ENCODE measurements at regions not wholly inside any gene's neighbourhood (a gene's known extent, or its start where the extent isn't known, plus 50 kb on each side); places are given as distances from the start of the nearest gene placed in this dataset.

- Histone ChIP-seq H3K27me3 (ENCODE audit: control insufficient read depth in 3 of 3, insufficient read depth in 3 of 3, low read length in 2 of 3) (no peaks in the 10 kb centered on the region), H3K9ac (ENCODE audit: insufficient read depth in 1 of 2, low read length in 2 of 2) (no peak overlapping the region), H3K4me3 (no peak overlapping the region), H3K36me3 (ENCODE audit: control insufficient read depth in 4 of 4, insufficient read depth in 4 of 4, low read length in 4 of 4) (no peaks in the 10 kb centered on the region), H3K4me1 (ENCODE audit: control insufficient read depth in 5 of 5, insufficient read depth in 5 of 5, low read length in 5 of 5) (no peaks in the 10 kb centered on the region), H3K27ac (ENCODE audit: low read depth in 1 of 2, low read length in 1 of 2) (no peak overlapping the region), H3K9me3 (ENCODE audit: control insufficient read depth in 4 of 4, insufficient read depth in 3 of 4, low read length in 3 of 4) (no peaks in the 10 kb centered on the region)
- TF ChIP-seq CTCF (IDR thresholded peaks at IDR 0.05; ENCODE audit: control extremely low read depth, extremely low read depth): no peak
- DNase-seq: no peak
- ATAC-seq (ENCODE audit: insufficient read depth, low FRiP score): no peak
- WGBS, 2 donors: 81 to 90% methylated on average over 2 of the region's 2 CpGs
Observed at GRCh38 chr12:33710548-33710947, 270.9 kb upstream of the SYT10 start.

- Histone ChIP-seq H3K36me3 (ENCODE audit: control insufficient read depth in 4 of 4, insufficient read depth in 4 of 4, low read length in 4 of 4) (no peaks in the 10 kb centered on the region), H3K27me3 (ENCODE audit: control insufficient read depth in 3 of 3, insufficient read depth in 3 of 3, low read length in 2 of 3) (no peaks in the 10 kb centered on the region), H3K4me3 (no peak overlapping the region), H3K4me1 (ENCODE audit: control insufficient read depth in 5 of 5, insufficient read depth in 5 of 5, low read length in 5 of 5) (no peaks in the 10 kb centered on the region), H3K27ac (ENCODE audit: low read depth in 1 of 2, low read length in 1 of 2) (no peak overlapping the region), H3K9ac (ENCODE audit: insufficient read depth in 1 of 2, low read length in 2 of 2) (no peak overlapping the region), H3K9me3 (ENCODE audit: control insufficient read depth in 4 of 4, insufficient read depth in 3 of 4, low read length in 3 of 4) (peaks cover 0 to 2% (median 0%) of the 10 kb centered on the region in 4 donors)
- TF ChIP-seq CTCF (IDR thresholded peaks at IDR 0.05; ENCODE audit: control extremely low read depth, extremely low read depth): no peak
- ATAC-seq (ENCODE audit: insufficient read depth, low FRiP score) (no peak), DNase-seq (no peak)
- WGBS, 2 donors: 80 to 92% methylated on average over 2 of the region's 2 CpGs
Observed at GRCh38 chr12:33718631-33719030, 279.0 kb upstream of the SYT10 start.

- no peak for TF ChIP-seq CTCF (IDR thresholded peaks at IDR 0.05; ENCODE audit: control extremely low read depth, extremely low read depth)
- DNase-seq (no peak), ATAC-seq (ENCODE audit: insufficient read depth, low FRiP score) (no peak)
- Histone ChIP-seq H3K9me3 (ENCODE audit: control insufficient read depth in 4 of 4, insufficient read depth in 3 of 4, low read length in 3 of 4) (peaks cover 0 to 2% (median 0%) of the 10 kb centered on the region in 4 donors), H3K36me3 (ENCODE audit: control insufficient read depth in 4 of 4, insufficient read depth in 4 of 4, low read length in 4 of 4) (no peaks in the 10 kb centered on the region), H3K9ac (ENCODE audit: insufficient read depth in 1 of 2, low read length in 2 of 2) (no peak overlapping the region), H3K27me3 (ENCODE audit: control insufficient read depth in 3 of 3, insufficient read depth in 3 of 3, low read length in 2 of 3) (no peaks in the 10 kb centered on the region), H3K4me1 (ENCODE audit: control insufficient read depth in 5 of 5, insufficient read depth in 5 of 5, low read length in 5 of 5) (no peaks in the 10 kb centered on the region), H3K27ac (ENCODE audit: low read depth in 1 of 2, low read length in 1 of 2) (no peak overlapping the region), H3K4me3 (no peak overlapping the region)
- WGBS, 2 donors: 72 to 83% methylated on average over 2 of the region's 2 CpGs
Observed at GRCh38 chr12:33721561-33721960, 281.9 kb upstream of the SYT10 start.

GRCh38 chr12:33724867-33725266 is 285.2 kb upstream of the SYT10 start:
- no peaks in the 10 kb centered on the region for H3K36me3 ChIP-seq (ENCODE audit: control insufficient read depth in 4 of 4, insufficient read depth in 4 of 4, low read length in 4 of 4)
- H3K4me1 ChIP-seq (ENCODE audit: control insufficient read depth in 5 of 5, insufficient read depth in 5 of 5, low read length in 5 of 5): no peaks in the 10 kb centered on the region
- H3K27me3 ChIP-seq (ENCODE audit: control insufficient read depth in 3 of 3, insufficient read depth in 3 of 3, low read length in 2 of 3): no peaks in the 10 kb centered on the region
- TF ChIP-seq CTCF (IDR thresholded peaks at IDR 0.05; ENCODE audit: control extremely low read depth, extremely low read depth): no peak
- 68 to 70% methylated on average over 4 of the region's 4 CpGs for WGBS, 2 donors
- no peak overlapping the region for H3K27ac ChIP-seq (ENCODE audit: low read depth in 1 of 2, low read length in 1 of 2)
- H3K9ac ChIP-seq (ENCODE audit: insufficient read depth in 1 of 2, low read length in 2 of 2): no peak overlapping the region
- no peak overlapping the region for H3K4me3 ChIP-seq
- ATAC-seq (ENCODE audit: insufficient read depth, low FRiP score) (no peak), DNase-seq (no peak)
- peaks cover 0 to 2% (median 0%) of the 10 kb centered on the region in 4 donors for H3K9me3 ChIP-seq (ENCODE audit: control insufficient read depth in 4 of 4, insufficient read depth in 3 of 4, low read length in 3 of 4)

Measured in lung (tissue), 11 donors.